Nephron (organoid): ENCODE measurements at regions not wholly inside any gene's neighbourhood (a gene's known extent, or its start where the extent isn't known, plus 50 kb on each side); places are given as distances from the start of the nearest gene placed in this dataset.

Source experiments
- H3K27ac Mint-ChIP-seq, 3 experiments: 2 replicates each; pipeline ENCODE4 v1.8.0; 2020; ENCODE audit warnings: mixed read lengths in 3 of 3, mild to moderate bottlenecking in 2 of 3, moderate library complexity in 1 of 3
- H3K27me3 Mint-ChIP-seq: 2 replicates; pipeline ENCODE4 v1.8.0; 2021; ENCODE audit warnings: low read depth, mild to moderate bottlenecking, moderate library complexity, mixed read lengths
- H3K36me3 Mint-ChIP-seq: 2 replicates; pipeline ENCODE4 v1.8.0; 2020; ENCODE audit warnings: low read depth, mixed read lengths
- H3K4me1 Mint-ChIP-seq: 2 replicates; pipeline ENCODE4 v1.8.0; 2020; ENCODE audit warnings: mixed read lengths
- H3K4me3 Mint-ChIP-seq, 3 experiments: 2 replicates each; pipeline ENCODE4 v1.8.0; 2020; ENCODE audit warnings: mild to moderate bottlenecking in 3 of 3, mixed read lengths in 3 of 3, moderate library complexity in 2 of 3
- H3K9me3 Mint-ChIP-seq: 2 replicates; pipeline ENCODE4 v1.8.0; 2020; ENCODE audit warnings: mixed read lengths
- CTCF ChIP-seq, 3 experiments: fragments of 200-600 bp; sonication (generic); IDR thresholded peaks; one replicate each; pipeline ENCODE4 v1.5.0; 2021; ENCODE audit warnings: antibody characterized with exemption in 3 of 3; ENCODE audit not compliant: unreplicated experiment in 3 of 3

- H3K36me3 Mint-ChIP-seq = no peaks in the 10 kb centered on the region
- peak overlapping the region in 2 of 3 experiments; percentile 29 to 51 for H3K27ac Mint-ChIP-seq
- peaks cover 10% of the 10 kb centered on the region for H3K4me1 Mint-ChIP-seq
- no peak overlapping the region for H3K4me3 Mint-ChIP-seq
- no peak for TF ChIP-seq CTCF (IDR thresholded peaks at IDR 0.05; ENCODE audit: unreplicated experiment in 3 of 3)
- H3K27me3 Mint-ChIP-seq = no peaks in the 10 kb centered on the region
- H3K9me3 Mint-ChIP-seq = no peaks in the 10 kb centered on the region
Measured at GRCh38 chr18:29002747-29003146, 825.8 kb upstream of the CDH2 start.

- H3K9me3 Mint-ChIP-seq = no peaks in the 10 kb centered on the region
- H3K36me3 Mint-ChIP-seq = no peaks in the 10 kb centered on the region
- H3K4me1 Mint-ChIP-seq = peaks cover 10% of the 10 kb centered on the region
- H3K27me3 Mint-ChIP-seq = no peaks in the 10 kb centered on the region
- H3K4me3 Mint-ChIP-seq = no peak overlapping the region
- TF ChIP-seq CTCF (IDR thresholded peaks at IDR 0.05; ENCODE audit: unreplicated experiment in 3 of 3) = no peak
- no peak overlapping the region for H3K27ac Mint-ChIP-seq
Measured at GRCh38 chr18:28999726-29000125, 822.8 kb upstream of the CDH2 start.

GRCh38 chr18:28995319-28995718 is 818.4 kb upstream of the CDH2 start:
- Mint-ChIP-seq H3K36me3 (no peaks in the 10 kb centered on the region), H3K4me3 (no peak overlapping the region), H3K27ac (peak overlapping the region in 1 of 3 experiments; percentile 15), H3K27me3 (no peaks in the 10 kb centered on the region), H3K9me3 (no peaks in the 10 kb centered on the region), H3K4me1 (no peaks in the 10 kb centered on the region)
- TF ChIP-seq CTCF (IDR thresholded peaks at IDR 0.05; ENCODE audit: unreplicated experiment in 3 of 3) = peak in 2 of 3 experiments; percentile 19 to 30

GRCh38 chr18:28984731-28985130 is 807.8 kb upstream of the CDH2 start:
- H3K27me3 Mint-ChIP-seq = no peaks in the 10 kb centered on the region
- H3K4me3 Mint-ChIP-seq = no peak overlapping the region
- no peaks in the 10 kb centered on the region for H3K4me1 Mint-ChIP-seq
- H3K9me3 Mint-ChIP-seq = peaks cover 3% of the 10 kb centered on the region
- TF ChIP-seq CTCF (IDR thresholded peaks at IDR 0.05; ENCODE audit: unreplicated experiment in 3 of 3) = no peak
- H3K36me3 Mint-ChIP-seq = no peaks in the 10 kb centered on the region
- H3K27ac Mint-ChIP-seq = no peak overlapping the region

GRCh38 chr18:28974504-28974903 is 797.6 kb upstream of the CDH2 start:
- H3K36me3 Mint-ChIP-seq = no peaks in the 10 kb centered on the region
- no peaks in the 10 kb centered on the region for H3K27me3 Mint-ChIP-seq
- no peak for TF ChIP-seq CTCF (IDR thresholded peaks at IDR 0.05; ENCODE audit: unreplicated experiment in 3 of 3)
- H3K4me1 Mint-ChIP-seq = no peaks in the 10 kb centered on the region
- no peak overlapping the region for H3K27ac Mint-ChIP-seq
- H3K4me3 Mint-ChIP-seq = no peak overlapping the region
- H3K9me3 Mint-ChIP-seq = peaks cover 10% of the 10 kb centered on the region

GRCh38 chr18:28973324-28973723 is 796.4 kb upstream of the CDH2 start:
- no peaks in the 10 kb centered on the region for H3K4me1 Mint-ChIP-seq
- no peaks in the 10 kb centered on the region for H3K27me3 Mint-ChIP-seq
- no peak overlapping the region for H3K27ac Mint-ChIP-seq
- H3K9me3 Mint-ChIP-seq = peaks cover 10% of the 10 kb centered on the region
- no peak for TF ChIP-seq CTCF (IDR thresholded peaks at IDR 0.05; ENCODE audit: unreplicated experiment in 3 of 3)
- H3K36me3 Mint-ChIP-seq = no peaks in the 10 kb centered on the region
- H3K4me3 Mint-ChIP-seq = no peak overlapping the region
